GM21576 (cell line): ENCODE measurements at regions not wholly inside any gene's neighbourhood (a gene's known extent, or its start where the extent isn't known, plus 50 kb on each side); places are given as distances from the start of the nearest gene placed in this dataset.
"Not testable (repeated sequence)": the region's sequence is repeated elsewhere in the genome, so short reads cannot be mapped to it uniquely, and the experiment has no call there.

Experiments used
- ATAC-seq: cut with Tn5 transposase; IDR thresholded peaks from one replicate; pipeline ENCODE4 v1.9.1; 2021; ENCODE audit warnings: mild to moderate bottlenecking, moderate library complexity; ENCODE audit not compliant: unreplicated experiment

- no peak for ATAC-seq
These were observed 138.6 kb upstream of the AFDN start for GRCh38 chr6:167688123-167688522.

GRCh38 chr6:167689278-167689677 is 137.4 kb upstream of the AFDN start:
- ATAC-seq, result no peak

- no peak for ATAC-seq
These were observed 137.0 kb upstream of the AFDN start for GRCh38 chr6:167689751-167690150.

GRCh38 chr6:167690167-167690922 is 136.4 kb upstream of the AFDN start:
- not testable (repeated sequence) for ATAC-seq

GRCh38 chr6:167690931-167691330 is 135.8 kb upstream of the AFDN start:
- ATAC-seq, result no peak

- ATAC-seq, result no peak
These were observed 135.0 kb upstream of the AFDN start for GRCh38 chr6:167691533-167692312.

- ATAC-seq, result not testable (repeated sequence)
These were observed 133.2 kb upstream of the AFDN start for GRCh38 chr6:167693478-167693877.

- ATAC-seq, result no peak
These were observed 130.9 kb upstream of the AFDN start for GRCh38 chr6:167695831-167696230.

GRCh38 chr6:167696296-167696695 is 130.4 kb upstream of the AFDN start:
- ATAC-seq, result no peak

GRCh38 chr6:167697316-167697715 is 129.4 kb upstream of the AFDN start:
- ATAC-seq, result no peak

- no peak for ATAC-seq
These were observed 128.2 kb upstream of the AFDN start for GRCh38 chr6:167698540-167698939.

GRCh38 chr6:167699141-167699931 is 127.4 kb upstream of the AFDN start:
- peak; percentile 96 for ATAC-seq

- no peak for ATAC-seq
These were observed 126.5 kb upstream of the AFDN start for GRCh38 chr6:167700199-167700598.

GRCh38 chr6:167701010-167701409 is 125.7 kb upstream of the AFDN start:
- ATAC-seq, result no peak

GRCh38 chr6:167702241-167702827 is 124.4 kb upstream of the AFDN start:
- no peak for ATAC-seq

GRCh38 chr6:167703347-167703746 is 123.4 kb upstream of the AFDN start:
- no peak for ATAC-seq

GRCh38 chr6:167703781-167704180 is 122.9 kb upstream of the AFDN start:
- ATAC-seq, result no peak

- ATAC-seq, result no peak
These were observed 122.3 kb upstream of the AFDN start for GRCh38 chr6:167704396-167704901.

- ATAC-seq, result no peak
These were observed 121.4 kb upstream of the AFDN start for GRCh38 chr6:167705211-167705750.

- ATAC-seq, result peak; percentile 96
These were observed 120.2 kb upstream of the AFDN start for GRCh38 chr6:167706313-167707109.
